ENCODE measurements at regions not wholly inside any gene's neighbourhood (a gene's known extent, or its start where the extent isn't known, plus 50 kb on each side); places are given as distances from the start of the nearest gene placed in this dataset.

DNA sequence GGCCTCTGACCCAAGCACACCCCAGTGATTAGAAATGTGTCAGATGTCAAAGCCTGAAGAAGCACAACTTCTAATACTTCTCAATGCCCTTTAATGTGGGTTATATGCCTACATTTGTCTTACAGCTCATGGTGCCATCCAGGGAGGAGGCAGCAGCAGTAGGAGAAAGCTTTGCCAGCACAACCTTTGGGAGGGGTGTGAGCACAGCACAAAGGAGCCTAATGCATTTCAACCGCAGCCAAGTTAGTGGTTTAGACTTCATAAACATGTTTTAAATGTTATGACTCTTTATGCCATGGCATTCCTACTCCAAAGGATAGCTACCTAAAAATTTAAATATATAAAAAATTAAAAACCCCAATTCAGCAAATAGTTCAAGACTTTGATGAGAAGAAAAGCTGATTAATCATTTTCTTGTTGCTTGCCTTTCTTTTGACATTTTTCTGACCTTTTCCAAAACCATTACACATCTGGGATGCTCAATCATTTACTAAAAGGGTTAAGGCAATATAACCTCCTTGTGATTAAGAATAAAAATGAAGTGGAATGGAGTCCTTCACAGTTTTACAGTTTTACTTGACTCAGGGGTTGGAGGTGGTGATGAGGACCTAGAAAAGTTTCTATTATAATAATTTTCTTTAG lies 142.7 kb downstream of the DLEU7 start:
- Histone ChIP-seq H3K4me1 (replicated peaks) (no peaks in the 10 kb centered on the region), H3K36me3 (no peaks in the 10 kb centered on the region), H3K4me3 (no peak overlapping the region), H3K9me3 (no peaks in the 10 kb centered on the region), H3K27me3 (replicated peaks; ENCODE audit: insufficient read depth) (no peaks in the 10 kb centered on the region), H3K27ac (no peak overlapping the region)
- no peak for DNase-seq (ENCODE audit: low spot score)
- 68% methylated on average over 1 of the region's 1 CpG for WGBS
- intact Hi-C loops (cut with DNase I): no loop called here
- TF ChIP-seq POLR2AphosphoS5 (IDR thresholded peaks at IDR 0.05): no peak
- TF ChIP-seq, protein P1, sequence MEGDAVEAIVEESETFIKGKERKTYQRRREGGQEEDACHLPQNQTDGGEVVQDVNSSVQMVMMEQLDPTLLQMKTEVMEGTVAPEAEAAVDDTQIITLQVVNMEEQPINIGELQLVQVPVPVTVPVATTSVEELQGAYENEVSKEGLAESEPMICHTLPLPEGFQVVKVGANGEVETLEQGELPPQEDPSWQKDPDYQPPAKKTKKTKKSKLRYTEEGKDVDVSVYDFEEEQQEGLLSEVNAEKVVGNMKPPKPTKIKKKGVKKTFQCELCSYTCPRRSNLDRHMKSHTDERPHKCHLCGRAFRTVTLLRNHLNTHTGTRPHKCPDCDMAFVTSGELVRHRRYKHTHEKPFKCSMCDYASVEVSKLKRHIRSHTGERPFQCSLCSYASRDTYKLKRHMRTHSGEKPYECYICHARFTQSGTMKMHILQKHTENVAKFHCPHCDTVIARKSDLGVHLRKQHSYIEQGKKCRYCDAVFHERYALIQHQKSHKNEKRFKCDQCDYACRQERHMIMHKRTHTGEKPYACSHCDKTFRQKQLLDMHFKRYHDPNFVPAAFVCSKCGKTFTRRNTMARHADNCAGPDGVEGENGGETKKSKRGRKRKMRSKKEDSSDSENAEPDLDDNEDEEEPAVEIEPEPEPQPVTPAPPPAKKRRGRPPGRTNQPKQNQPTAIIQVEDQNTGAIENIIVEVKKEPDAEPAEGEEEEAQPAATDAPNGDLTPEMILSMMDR (IDR thresholded peaks at IDR 0.05): no peak
- no peak for TF ChIP-seq POLR2A (IDR thresholded peaks at IDR 0.05)

DNA sequence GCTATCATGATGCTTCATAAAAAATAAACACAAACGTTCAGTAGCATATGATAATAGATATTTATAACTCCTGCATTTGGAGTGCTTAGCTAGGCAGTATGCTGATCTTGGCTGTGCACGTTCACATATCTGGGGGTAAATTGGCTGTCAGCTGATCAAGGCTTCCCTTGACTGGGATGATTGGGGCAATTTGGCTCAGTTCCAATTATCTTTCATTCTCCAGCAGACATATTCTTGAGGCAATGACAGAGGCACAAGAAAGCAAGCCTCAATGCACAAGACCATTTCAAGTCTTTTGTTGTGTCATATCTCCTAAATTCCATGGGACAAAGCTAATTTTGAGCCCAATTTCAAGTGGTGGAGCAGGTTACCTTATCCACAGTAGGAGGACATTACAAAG lies 142.0 kb downstream of the DLEU7 start:
- H3K9me3 ChIP-seq: no peaks in the 10 kb centered on the region
- WGBS: 76% methylated on average over 2 of the region's 2 CpGs
- no peak for TF ChIP-seq POLR2AphosphoS5 (IDR thresholded peaks at IDR 0.05)
- no peak for TF ChIP-seq POLR2A (IDR thresholded peaks at IDR 0.05)
- TF ChIP-seq, protein P1 (IDR thresholded peaks at IDR 0.05): no peak
- no peaks in the 10 kb centered on the region for H3K27me3 ChIP-seq (replicated peaks; ENCODE audit: insufficient read depth)
- DNase-seq (ENCODE audit: low spot score): no peak
- no peaks in the 10 kb centered on the region for H3K4me1 ChIP-seq (replicated peaks)
- H3K27ac ChIP-seq: no peak overlapping the region
- H3K36me3 ChIP-seq: no peaks in the 10 kb centered on the region
- intact Hi-C loops (cut with DNase I): no loop called here
- no peak overlapping the region for H3K4me3 ChIP-seq

DNA sequence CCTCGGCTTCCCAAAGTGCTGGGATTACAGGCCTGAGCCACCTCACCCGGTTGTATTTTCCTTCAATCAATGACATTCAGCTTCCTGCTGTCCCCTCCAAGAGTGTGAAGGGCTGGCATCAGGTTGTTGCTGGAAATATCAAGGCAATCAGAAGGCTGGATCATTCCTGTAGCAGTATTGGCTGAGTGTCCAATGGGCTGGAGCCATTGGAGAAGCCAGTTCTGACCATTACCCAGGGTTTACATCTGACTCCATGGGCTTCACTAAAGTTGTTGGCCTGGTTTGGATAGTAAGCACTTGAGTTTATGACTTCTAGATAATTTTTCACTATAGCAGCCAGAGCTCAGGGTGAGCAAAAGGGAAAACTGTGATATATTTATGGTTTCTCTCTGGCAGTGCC lies 137.0 kb downstream of the DLEU7 start:
- Histone ChIP-seq H3K4me3 (no peak overlapping the region), H3K27me3 (replicated peaks; ENCODE audit: insufficient read depth) (no peaks in the 10 kb centered on the region), H3K27ac (no peak overlapping the region), H3K4me1 (replicated peaks) (no peaks in the 10 kb centered on the region), H3K36me3 (no peaks in the 10 kb centered on the region), H3K9me3 (no peaks in the 10 kb centered on the region)
- WGBS: 91% methylated on average over 2 of the region's 2 CpGs
- intact Hi-C loops (cut with DNase I): no loop called here
- TF ChIP-seq POLR2A (IDR thresholded peaks at IDR 0.05) (no peak), POLR2AphosphoS5 (IDR thresholded peaks at IDR 0.05) (no peak)
- TF ChIP-seq, protein P1 (IDR thresholded peaks at IDR 0.05): no peak
- no peak for DNase-seq (ENCODE audit: low spot score)

DNA sequence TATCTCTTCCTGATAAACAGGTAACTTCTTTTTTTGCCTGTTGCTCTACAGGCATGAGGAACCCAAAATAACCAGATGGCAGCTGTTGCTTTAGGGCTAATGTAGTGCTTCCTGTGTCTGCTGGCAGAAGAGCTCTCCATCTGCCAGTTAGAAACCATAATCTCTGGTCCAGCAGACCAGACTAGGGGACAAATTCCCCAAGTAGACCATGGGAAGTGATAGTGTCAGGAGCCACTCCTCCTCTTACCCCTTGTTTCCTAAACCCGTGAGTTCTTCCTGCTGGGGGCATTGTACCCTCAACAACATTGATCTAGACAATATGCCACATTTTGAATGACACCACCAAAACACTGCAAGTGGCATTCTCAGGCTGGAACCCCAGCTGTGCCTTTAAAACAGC lies 135.9 kb downstream of the DLEU7 start:
- no peak for TF ChIP-seq POLR2AphosphoS5 (IDR thresholded peaks at IDR 0.05)
- TF ChIP-seq, protein P1 (IDR thresholded peaks at IDR 0.05): no peak
- TF ChIP-seq POLR2A (IDR thresholded peaks at IDR 0.05): no peak
- no peak overlapping the region for H3K4me3 ChIP-seq
- H3K36me3 ChIP-seq: no peaks in the 10 kb centered on the region
- no peaks in the 10 kb centered on the region for H3K27me3 ChIP-seq (replicated peaks; ENCODE audit: insufficient read depth)
- DNase-seq (ENCODE audit: low spot score): no peak
- no peak overlapping the region for H3K27ac ChIP-seq
- 88% methylated on average over 1 of the region's 1 CpG for WGBS
- H3K9me3 ChIP-seq: no peaks in the 10 kb centered on the region
- H3K4me1 ChIP-seq (replicated peaks): no peaks in the 10 kb centered on the region
- intact Hi-C loops (cut with DNase I): no loop called here

DNA sequence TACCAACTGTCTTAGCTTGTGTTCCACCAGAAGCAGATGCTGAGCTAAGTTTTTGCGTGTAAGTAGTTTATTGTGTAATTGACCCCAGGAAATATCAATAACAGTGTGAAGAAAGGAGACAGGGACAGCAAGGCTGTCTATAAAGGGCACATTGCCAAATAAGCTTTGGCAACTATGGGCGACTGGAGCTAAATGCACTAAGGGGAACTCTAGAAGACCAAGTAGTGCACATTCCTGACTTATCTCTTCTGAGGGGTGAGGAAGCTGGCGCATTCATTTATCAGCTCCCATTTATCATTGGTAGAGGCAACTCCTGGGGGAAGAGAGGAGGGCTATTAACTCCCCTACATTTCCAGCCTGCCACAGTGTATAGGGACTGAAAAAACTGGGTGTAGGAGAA lies 135.0 kb downstream of the DLEU7 start:
- no peak for DNase-seq (ENCODE audit: low spot score)
- Histone ChIP-seq H3K27me3 (replicated peaks; ENCODE audit: insufficient read depth) (no peaks in the 10 kb centered on the region), H3K4me1 (replicated peaks) (no peaks in the 10 kb centered on the region), H3K27ac (no peak overlapping the region), H3K4me3 (no peak overlapping the region), H3K9me3 (no peaks in the 10 kb centered on the region), H3K36me3 (no peaks in the 10 kb centered on the region)
- 70% methylated on average over 3 of the region's 3 CpGs for WGBS
- TF ChIP-seq, protein P1 (IDR thresholded peaks at IDR 0.05): no peak
- TF ChIP-seq POLR2AphosphoS5 (IDR thresholded peaks at IDR 0.05): no peak
- no peak for TF ChIP-seq POLR2A (IDR thresholded peaks at IDR 0.05)
- intact Hi-C loops (cut with DNase I): no loop called here

Measured in prostate gland (tissue), 2 donors.